ENCODE measurements at regions not wholly inside any gene's neighbourhood (a gene's known extent, or its start where the extent isn't known, plus 50 kb on each side); places are given as distances from the start of the nearest gene placed in this dataset.

DNA sequence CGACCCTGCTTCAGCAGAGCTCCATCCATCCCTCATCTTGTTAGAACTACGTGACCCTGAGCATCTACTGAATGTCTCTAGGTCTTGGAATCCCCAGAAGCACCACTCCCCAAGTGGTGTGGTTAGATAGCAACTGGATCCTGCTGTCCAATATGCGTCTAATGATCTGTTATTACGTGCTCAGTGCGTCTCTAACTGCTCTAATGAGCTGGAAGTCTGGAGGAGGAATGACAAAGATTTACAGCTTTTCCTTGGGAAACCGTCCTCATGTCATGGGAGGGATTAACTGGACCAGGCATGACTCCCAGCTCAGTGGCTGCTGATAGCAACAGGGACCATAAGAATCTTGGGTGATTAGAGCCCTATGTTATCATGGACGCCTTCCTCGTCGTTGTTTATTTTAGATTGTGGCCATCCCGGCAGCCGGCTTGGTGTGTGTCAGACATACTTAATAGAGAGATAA, 150.9 kb downstream of the HS3ST3B1 start:
- no peak for DNase-seq (ENCODE audit: extremely low spot score, unreplicated experiment)
- peaks cover 17% of the 10 kb centered on the region for H3K27me3 Mint-ChIP-seq
- no peaks in the 10 kb centered on the region for H3K9me3 Mint-ChIP-seq
- H3K4me1 Mint-ChIP-seq (ENCODE audit: unreplicated experiment): peaks cover 7% of the 10 kb centered on the region
- TF ChIP-seq CTCF (conservative IDR thresholded peaks at IDR 0.05): no peak
- no peak overlapping the region for H3K4me3 Mint-ChIP-seq
- H3K27ac Mint-ChIP-seq: no peak overlapping the region
- no peaks in the 10 kb centered on the region for H3K36me3 Mint-ChIP-seq

DNA sequence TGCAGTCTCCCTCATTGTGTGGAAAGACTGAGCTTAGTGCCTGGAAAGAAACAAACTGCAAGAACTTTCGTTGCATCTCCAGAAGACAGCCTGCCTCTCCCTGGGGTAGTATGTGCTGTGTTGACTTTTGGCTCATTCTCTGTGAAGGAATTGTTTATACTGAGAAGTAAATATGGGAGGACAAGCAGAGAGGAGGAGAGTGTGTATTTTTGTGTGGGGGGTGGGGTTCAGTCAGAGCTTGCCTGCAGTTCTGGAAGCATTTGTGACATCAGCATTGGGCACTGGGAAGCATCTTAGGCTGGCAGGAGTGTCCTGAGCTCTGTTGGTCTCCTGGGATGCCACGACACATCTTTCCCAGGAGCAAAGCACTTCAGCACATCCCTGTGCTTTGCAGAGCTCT, 147.9 kb downstream of the HS3ST3B1 start:
- TF ChIP-seq CTCF (conservative IDR thresholded peaks at IDR 0.05): no peak
- H3K4me3 Mint-ChIP-seq: no peak overlapping the region
- no peaks in the 10 kb centered on the region for H3K36me3 Mint-ChIP-seq
- H3K27me3 Mint-ChIP-seq: peaks cover 8% of the 10 kb centered on the region
- no peak overlapping the region for H3K27ac Mint-ChIP-seq
- no peak for DNase-seq (ENCODE audit: extremely low spot score, unreplicated experiment)
- no peaks in the 10 kb centered on the region for H3K9me3 Mint-ChIP-seq
- peaks cover 7% of the 10 kb centered on the region for H3K4me1 Mint-ChIP-seq (ENCODE audit: unreplicated experiment)

DNA sequence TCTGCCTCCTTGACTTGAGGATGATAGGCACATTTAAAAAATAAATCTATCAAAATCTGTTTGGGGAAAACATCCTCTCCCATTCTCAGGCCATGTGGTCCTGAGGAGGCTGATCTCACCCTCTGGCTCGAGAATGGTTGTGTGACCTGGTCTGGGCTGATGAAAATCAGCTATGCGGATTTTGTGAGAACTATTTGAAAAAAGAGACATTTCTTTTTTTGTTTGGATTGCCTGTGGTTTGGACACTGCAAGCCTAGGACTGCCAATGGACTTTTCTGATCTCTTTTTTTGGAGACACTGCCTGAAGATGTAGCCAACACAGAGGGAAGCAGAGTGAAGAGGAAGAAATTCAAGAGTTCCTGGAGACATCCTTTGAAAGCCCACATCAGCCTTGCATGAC, 145.9 kb downstream of the HS3ST3B1 start:
- no peaks in the 10 kb centered on the region for H3K9me3 Mint-ChIP-seq
- no peak overlapping the region for H3K27ac Mint-ChIP-seq
- no peak for TF ChIP-seq CTCF (conservative IDR thresholded peaks at IDR 0.05)
- no peaks in the 10 kb centered on the region for H3K4me1 Mint-ChIP-seq (ENCODE audit: unreplicated experiment)
- H3K36me3 Mint-ChIP-seq: no peaks in the 10 kb centered on the region
- no peak for DNase-seq (ENCODE audit: extremely low spot score, unreplicated experiment)
- H3K27me3 Mint-ChIP-seq: peaks cover 4% of the 10 kb centered on the region
- no peak overlapping the region for H3K4me3 Mint-ChIP-seq

- no peak overlapping the region for H3K27ac Mint-ChIP-seq
- no peaks in the 10 kb centered on the region for H3K4me1 Mint-ChIP-seq (ENCODE audit: unreplicated experiment)
- DNase-seq (ENCODE audit: extremely low spot score, unreplicated experiment): no peak
These were observed 144.0 kb downstream of the HS3ST3B1 start for GRCh38 chr17:14444915-14445314.

DNA sequence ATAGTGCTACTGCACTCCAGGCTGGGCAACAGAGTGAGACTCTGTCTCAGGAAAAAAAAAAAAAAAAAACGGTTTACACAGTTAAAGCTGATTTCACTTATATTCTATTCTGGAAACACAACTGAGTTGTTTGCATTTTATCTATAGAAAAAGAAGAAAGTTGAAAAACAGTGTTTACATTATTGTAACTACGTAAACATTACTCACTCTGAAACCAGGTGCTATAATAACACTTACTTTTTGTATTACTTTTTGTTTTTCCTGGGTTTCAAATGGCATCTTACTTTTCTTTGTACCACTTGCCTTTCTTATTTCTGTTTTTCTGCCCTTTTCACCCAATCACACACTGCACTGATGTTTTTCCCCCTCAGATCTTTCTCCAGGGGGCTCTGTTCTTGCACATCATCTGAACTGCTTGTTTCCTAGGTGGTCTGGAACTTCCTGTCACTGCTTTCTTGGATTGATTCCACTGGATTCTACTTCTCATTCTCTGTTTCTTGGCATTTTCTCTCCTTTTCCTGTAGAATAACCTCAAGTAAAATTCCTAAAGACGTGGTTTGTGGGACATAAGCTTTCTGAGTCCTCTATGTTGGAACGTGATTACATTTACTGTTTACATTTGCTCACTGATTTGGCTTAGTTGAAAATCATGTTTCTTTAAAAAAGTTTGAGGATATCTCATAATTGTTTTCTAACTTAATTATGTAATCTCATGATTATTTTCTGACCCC, 142.1 kb downstream of the HS3ST3B1 start:
- H3K9me3 Mint-ChIP-seq: no peaks in the 10 kb centered on the region
- no peak for TF ChIP-seq CTCF (conservative IDR thresholded peaks at IDR 0.05)
- no peak overlapping the region for H3K27ac Mint-ChIP-seq
- H3K36me3 Mint-ChIP-seq: no peaks in the 10 kb centered on the region
- no peaks in the 10 kb centered on the region for H3K27me3 Mint-ChIP-seq
- no peak for DNase-seq (ENCODE audit: extremely low spot score, unreplicated experiment)
- no peak overlapping the region for H3K4me3 Mint-ChIP-seq
- peaks cover 3% of the 10 kb centered on the region for H3K4me1 Mint-ChIP-seq (ENCODE audit: unreplicated experiment)

More at GRCh38 chr17:14444915-14445314, 144.0 kb downstream of the HS3ST3B1 start:
- Mint-ChIP-seq H3K4me3 (no peak overlapping the region), H3K27me3 (peaks cover 4% of the 10 kb centered on the region), H3K9me3 (no peaks in the 10 kb centered on the region), H3K36me3 (no peaks in the 10 kb centered on the region)
- no peak for TF ChIP-seq CTCF (conservative IDR thresholded peaks at IDR 0.05)

Data from type B pancreatic cell (in vitro differentiated cells).